ENCODE measurements at regions not wholly inside any gene's neighbourhood (a gene's known extent, or its start where the extent isn't known, plus 50 kb on each side); places are given as distances from the start of the nearest gene placed in this dataset.

DNA sequence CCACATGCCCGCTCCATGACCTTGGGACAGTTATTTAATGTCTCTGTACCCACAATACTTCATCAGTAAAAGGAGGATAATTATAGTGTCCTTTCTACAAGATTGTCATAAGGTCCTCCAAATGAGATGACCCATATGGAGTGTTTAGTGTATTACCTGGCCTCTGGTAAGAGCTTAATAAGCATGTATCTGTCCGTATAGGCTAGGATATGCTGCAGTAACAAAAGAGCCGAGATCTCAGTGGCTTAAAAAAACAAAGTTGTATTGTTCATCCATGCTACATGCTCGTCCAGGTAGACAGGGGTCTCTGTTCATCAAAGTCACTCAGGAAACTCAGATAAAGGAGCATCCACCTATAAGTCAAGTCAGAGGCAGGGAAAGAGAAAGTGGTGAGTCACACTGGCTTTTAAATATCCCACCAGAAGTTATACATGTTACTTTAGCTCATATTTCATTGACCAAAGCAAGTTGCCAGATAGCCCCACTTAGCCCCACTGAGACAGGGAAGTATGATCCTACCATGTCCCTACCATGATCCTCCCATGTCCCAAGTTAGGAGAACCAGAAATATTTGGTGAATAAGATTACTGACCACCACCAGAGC, 53.0 kb upstream of the KAZN start:
- TF ChIP-seq CTCF (IDR thresholded peaks at IDR 0.05; ENCODE audit: unreplicated experiment): no peak
- H3K4me3 Mint-ChIP-seq (ENCODE audit: unreplicated experiment): no peak overlapping the region
- ChIA-PET CTCF (interaction anchor here (1.3 kb wide), 1 partner anchor 579 kb away, joined by 4 read pairs; no protein-coding TSS in a partner anchor), POLR2A (interaction anchor here (1.2 kb wide), 1 partner anchor 13 kb away, joined by 4 read pairs; no protein-coding TSS in a partner anchor)
- peaks cover 15% of the 10 kb centered on the region for H3K4me1 Mint-ChIP-seq (ENCODE audit: insufficient read depth, unreplicated experiment)
- H3K27me3 Mint-ChIP-seq (ENCODE audit: insufficient read depth, unreplicated experiment): no peaks in the 10 kb centered on the region
- DNase-seq (ENCODE audit: unreplicated experiment): no peak
- H3K9me3 Mint-ChIP-seq (ENCODE audit: unreplicated experiment): no peaks in the 10 kb centered on the region
- intact Hi-C loops (cut with micrococcal nuclease): no loop called here
- no peaks in the 10 kb centered on the region for H3K36me3 Mint-ChIP-seq (ENCODE audit: insufficient read depth, unreplicated experiment)
- no TSS peak for BruUV-seq (replicated peaks)
- no peak overlapping the region for H3K27ac Mint-ChIP-seq (ENCODE audit: low read depth, unreplicated experiment)

GRCh38 chr1:14546416-14546815, 52.1 kb upstream of the KAZN start:
- POLR2A ChIA-PET: interaction anchor here (1.2 kb wide), 1 partner anchor 12 kb away, joined by 4 read pairs; no protein-coding TSS in a partner anchor
- Mint-ChIP-seq H3K36me3 (ENCODE audit: insufficient read depth, unreplicated experiment) (no peaks in the 10 kb centered on the region), H3K4me1 (ENCODE audit: insufficient read depth, unreplicated experiment) (peaks cover 15% of the 10 kb centered on the region), H3K9me3 (ENCODE audit: unreplicated experiment) (no peaks in the 10 kb centered on the region), H3K27ac (ENCODE audit: low read depth, unreplicated experiment) (no peak overlapping the region), H3K4me3 (ENCODE audit: unreplicated experiment) (no peak overlapping the region), H3K27me3 (ENCODE audit: insufficient read depth, unreplicated experiment) (no peaks in the 10 kb centered on the region)
- TF ChIP-seq CTCF (IDR thresholded peaks at IDR 0.05; ENCODE audit: unreplicated experiment): no peak
- DNase-seq (ENCODE audit: unreplicated experiment): no peak
- CTCF ChIA-PET: interaction anchor here (1.3 kb wide), 1 partner anchor 580 kb away, joined by 4 read pairs; no protein-coding TSS in a partner anchor
- BruUV-seq (replicated peaks): no TSS peak
- intact Hi-C loops (cut with micrococcal nuclease): no loop called here

Data from MCF 10A (cell line).